GM23248 (cell line): ENCODE measurements at regions not wholly inside any gene's neighbourhood (a gene's known extent, or its start where the extent isn't known, plus 50 kb on each side); places are given as distances from the start of the nearest gene placed in this dataset.

Experiments used
- DNase-seq: peaks from one replicate; pipeline ENCODE4 v3.0.0-alpha.2; 2015
- H2AFZ ChIP-seq: fragments of 200-600 bp; sonication (generic); 2 replicates; pipeline ENCODE4 v1.6.1; 2016; ENCODE audit warnings: antibody characterized with exemption
- H3F3A ChIP-seq: fragments of 200-600 bp; sonication (generic); 2 replicates; pipeline ENCODE4 v1.6.1; 2016; ENCODE audit warnings: mild to moderate bottlenecking, antibody characterized with exemption, mixed run types; ENCODE audit not compliant: insufficient read depth
- H3K27ac ChIP-seq: fragments of 200-600 bp; sonication (generic); 2 replicates; pipeline ENCODE4 v1.5.1; 2016; ENCODE audit warnings: mild to moderate bottlenecking
- H3K27me3 ChIP-seq: fragments of 200-600 bp; sonication (generic); replicated peaks from 2 replicates; pipeline ENCODE4 v1.6.1; 2016; ENCODE audit warnings: mild to moderate bottlenecking; ENCODE audit not compliant: insufficient read depth
- H3K36me3 ChIP-seq: fragments of 200-600 bp; sonication (generic); 2 replicates; pipeline ENCODE4 v1.6.1; 2016; ENCODE audit warnings: low read depth, mild to moderate bottlenecking
- H3K4me1 ChIP-seq: fragments of 200-600 bp; sonication (generic); 2 replicates; pipeline ENCODE4 v1.6.1; 2016; ENCODE audit warnings: mild to moderate bottlenecking; ENCODE audit not compliant: insufficient read depth
- H3K4me2 ChIP-seq: fragments of 200-600 bp; sonication (generic); one replicate; pipeline ENCODE4 v1.6.1; 2016; ENCODE audit warnings: mild to moderate bottlenecking; ENCODE audit not compliant: unreplicated experiment
- H3K4me3 ChIP-seq: fragments of 200-600 bp; sonication (generic); 2 replicates; pipeline ENCODE4 v1.5.1; 2016; ENCODE audit warnings: mild to moderate bottlenecking
- H3K79me2 ChIP-seq: fragments of 200-600 bp; sonication (generic); 2 replicates; pipeline ENCODE4 v1.6.1; 2016; ENCODE audit warnings: mild to moderate bottlenecking; ENCODE audit not compliant: insufficient read depth
- H3K9ac ChIP-seq: fragments of 200-600 bp; sonication (generic); 2 replicates; pipeline ENCODE4 v1.6.1; 2016; ENCODE audit warnings: mild to moderate bottlenecking
- H3K9me2 ChIP-seq: fragments of 200-600 bp; sonication (generic); 2 replicates; pipeline ENCODE4 v1.6.1; 2016; ENCODE audit warnings: mixed run types, mild to moderate bottlenecking, moderate library complexity; ENCODE audit not compliant: insufficient read depth
- H3K9me3 ChIP-seq: fragments of 200-600 bp; sonication (generic); one replicate; pipeline ENCODE4 v1.6.1; 2017; ENCODE audit warnings: low read depth
- H4K20me1 ChIP-seq: fragments of 200-600 bp; sonication (generic); 2 replicates; pipeline ENCODE4 v1.6.0; 2016; ENCODE audit not compliant: insufficient read depth
- EZH2 ChIP-seq: fragments of 200-600 bp; sonication (generic); IDR thresholded peaks from 2 replicates; pipeline ENCODE4 v1.6.1; 2018; ENCODE audit warnings: antibody characterized with exemption, mild to moderate bottlenecking; ENCODE audit not compliant: insufficient read depth, poor library complexity, severe bottlenecking
- EZH2phosphoT487 ChIP-seq: fragments of 200-600 bp; sonication (generic); IDR thresholded peaks from 2 replicates; pipeline ENCODE4 v1.6.1; 2018; ENCODE audit warnings: antibody characterized with exemption, moderate library complexity, mild to moderate bottlenecking, low read depth; ENCODE audit not compliant: insufficient read depth
- WGBS, 2 experiments: methylation state at CpG; one replicate each; pipeline ENCODE4 v1.1.6; 2015 to 2017; ENCODE audit warnings: low lambda C conversion rate in 2 of 2, low coverage in 1 of 2; ENCODE audit errors: missing lambda C conversion rate in 2 of 2; 5-methylcytosine and 5-hydroxymethylcytosine counted together
- in situ Hi-C: fragments of 300-500 bp; cut with MboI; formaldehyde crosslinking; loops from 2 replicates; pipeline ENCODE4 v1.15.0; 2020

- Histone ChIP-seq H3F3A (peaks cover 12% of the 10 kb centered on the region), H3K4me2 (no peak overlapping the region), H3K27ac (no peak overlapping the region), H3K9me3 (no peaks in the 10 kb centered on the region), H3K4me1 (peaks cover 23% of the 10 kb centered on the region), H3K4me3 (no peak overlapping the region), H3K79me2 (no peaks in the 10 kb centered on the region), H4K20me1 (no peaks in the 10 kb centered on the region), H3K9me2 (no peaks in the 10 kb centered on the region), H2AFZ (no peak overlapping the region), H3K36me3 (no peaks in the 10 kb centered on the region), H3K9ac (no peak overlapping the region), H3K27me3 (no peaks in the 10 kb centered on the region; the same call in 1 of the 2 replicates)
- in situ Hi-C loops, result no loop called here
- 26 to 29% methylated on average over 2 of the region's 2 CpGs for WGBS, 2 experiments
- DNase-seq, result peak; percentile 64
- TF ChIP-seq EZH2 (no peak), EZH2phosphoT487 (no peak)
These were observed 65.2 kb upstream of the UBE2E1 start for GRCh38 chr3:23740517-23740965.

- no peaks in the 10 kb centered on the region; the same call in 1 of the 2 replicates for H3K27me3 ChIP-seq
- H3K79me2 ChIP-seq, result no peaks in the 10 kb centered on the region
- H4K20me1 ChIP-seq, result no peaks in the 10 kb centered on the region
- TF ChIP-seq EZH2 (no peak), EZH2phosphoT487 (no peak)
- H3K9ac ChIP-seq, result no peak overlapping the region
- peaks cover 23% of the 10 kb centered on the region for H3K4me1 ChIP-seq
- H3K27ac ChIP-seq, result no peak overlapping the region
- H3K4me2 ChIP-seq, result no peak overlapping the region
- peaks cover 12% of the 10 kb centered on the region for H3F3A ChIP-seq
- peak; percentile 27 for DNase-seq
- no peaks in the 10 kb centered on the region for H3K36me3 ChIP-seq
- H3K4me3 ChIP-seq, result no peak overlapping the region
- H3K9me2 ChIP-seq, result no peaks in the 10 kb centered on the region
- in situ Hi-C loops, result no loop called here
- no peaks in the 10 kb centered on the region for H3K9me3 ChIP-seq
- no peak overlapping the region for H2AFZ ChIP-seq
- WGBS, 2 experiments, result 66 to 67% methylated on average over 7 of the region's 7 CpGs
These were observed 64.6 kb upstream of the UBE2E1 start for GRCh38 chr3:23741036-23741706.

GRCh38 chr3:23743141-23743784 is 62.5 kb upstream of the UBE2E1 start:
- Histone ChIP-seq H3F3A (peaks cover 12% of the 10 kb centered on the region), H3K79me2 (no peaks in the 10 kb centered on the region), H3K9ac (no peak overlapping the region), H3K4me1 (peaks cover 23% of the 10 kb centered on the region), H2AFZ (no peak overlapping the region), H3K4me3 (no peak overlapping the region), H4K20me1 (no peaks in the 10 kb centered on the region), H3K9me3 (no peaks in the 10 kb centered on the region), H3K9me2 (no peaks in the 10 kb centered on the region), H3K27me3 (no peaks in the 10 kb centered on the region; the same call in 1 of the 2 replicates), H3K4me2 (no peak overlapping the region), H3K36me3 (no peaks in the 10 kb centered on the region), H3K27ac (no peak overlapping the region)
- in situ Hi-C loops, result no loop called here
- 44 to 48% methylated on average over 24 of the region's 24 CpGs for WGBS, 2 experiments
- no peak for TF ChIP-seq EZH2phosphoT487
- TF ChIP-seq EZH2, result no peak
- no peak for DNase-seq

GRCh38 chr3:23746441-23746840 is 59.3 kb upstream of the UBE2E1 start:
- H3K4me2 ChIP-seq, result no peak overlapping the region
- in situ Hi-C loops, result no loop called here

More at GRCh38 chr3:23746441-23746840, 59.3 kb upstream of the UBE2E1 start:
- no peak overlapping the region for H3K9ac ChIP-seq
- no peaks in the 10 kb centered on the region for H3K4me1 ChIP-seq
- H3K79me2 ChIP-seq, result no peaks in the 10 kb centered on the region
- no peak for DNase-seq
- H3K9me3 ChIP-seq, result no peaks in the 10 kb centered on the region
- no peaks in the 10 kb centered on the region for H3K36me3 ChIP-seq
- H3K27me3 ChIP-seq, result no peaks in the 10 kb centered on the region; the same call in 1 of the 2 replicates
- TF ChIP-seq EZH2 (no peak), EZH2phosphoT487 (no peak)
- H3K4me3 ChIP-seq, result no peak overlapping the region
- no peaks in the 10 kb centered on the region for H4K20me1 ChIP-seq
- no peaks in the 10 kb centered on the region for H3F3A ChIP-seq
- H2AFZ ChIP-seq, result no peak overlapping the region
- H3K27ac ChIP-seq, result no peak overlapping the region
- no peaks in the 10 kb centered on the region for H3K9me2 ChIP-seq
- WGBS, 2 experiments, result 68 to 74% methylated on average over 6 to 7 of the region's 7 CpGs
